Esophagus muscularis mucosa (tissue), 4 donors: ENCODE measurements at regions not wholly inside any gene's neighbourhood (a gene's known extent, or its start where the extent isn't known, plus 50 kb on each side); places are given as distances from the start of the nearest gene placed in this dataset.

ENCODE experiments used
- DNase-seq: peaks from one replicate; pipeline ENCODE4 v3.0.0-alpha.2; 2017; ENCODE audit errors: extremely low spot score
- H3K27ac ChIP-seq, 4 donors: fragments of 200-600 bp; sonication (generic); replicated peaks in 1 of 4; 1 replicate in 3 of 4; 2 replicates in 1 of 4; pipeline ENCODE4 v1.5.1; 2016 to 2019; ENCODE audit warnings: mild to moderate bottlenecking in 1 of 4
- H3K27me3 ChIP-seq, 4 donors: fragments of 200-600 bp; sonication (generic); one replicate each; pipeline versions ENCODE4 v1.5.1 to v1.6.0; 2016 to 2019
- H3K36me3 ChIP-seq, 4 donors: fragments of 200-600 bp; sonication (generic); one replicate each; pipeline ENCODE4 v1.5.1; 2016 to 2019
- H3K4me1 ChIP-seq, 4 donors: fragments of 200-600 bp; sonication (generic); one replicate each; pipeline ENCODE4 v1.5.1; 2016 to 2019
- H3K4me3 ChIP-seq, 4 donors: fragments of 200-600 bp; sonication (generic); 1 replicate in 2 of 4; 2 replicates in 2 of 4; pipeline ENCODE4 v1.5.1; 2016 to 2019; ENCODE audit warnings: mild to moderate bottlenecking in 4 of 4, moderate library complexity in 1 of 4
- H3K9me3 ChIP-seq, 4 donors: fragments of 200-600 bp; sonication (generic); 1 replicate in 3 of 4; 2 replicates in 1 of 4; pipeline ENCODE4 v1.5.1; 2016 to 2019
- CTCF ChIP-seq, 3 experiments: fragments of 200-600 bp in 2 of 3; fragments of 450-650 bp in 1 of 3; sonication (generic) in 2 of 3; IDR thresholded peaks; one replicate each; pipeline ENCODE4 v1.5.1; 2017 to 2019; ENCODE audit warnings: antibody characterized with exemption in 3 of 3, mild to moderate bottlenecking in 2 of 3, moderate library complexity in 1 of 3
- EP300 ChIP-seq: sonication (generic); formaldehyde crosslinking; IDR thresholded peaks from one replicate; pipeline ENCODE4 v1.6.1; 2017; ENCODE audit warnings: antibody characterized with exemption
- POLR2A ChIP-seq: fragments of 450-650 bp; IDR thresholded peaks from one replicate; pipeline ENCODE4 v1.6.1; 2017; ENCODE audit warnings: antibody characterized with exemption, moderate library complexity, mild to moderate bottlenecking, low read depth
- POLR2AphosphoS5 ChIP-seq, 2 donors: sonication (generic); formaldehyde crosslinking; IDR thresholded peaks; one replicate each; pipeline ENCODE4 v1.6.1; 2017; ENCODE audit warnings: antibody characterized with exemption in 2 of 2
- WGBS: methylation state at CpG from one replicate; pipeline ENCODE4 v1.1.5; 2018; 5-methylcytosine and 5-hydroxymethylcytosine counted together
- intact Hi-C: fragments of 100-400 bp; cut with DNase I; formaldehyde crosslinking; loops from one replicate; pipeline ENCODE4 v1.15.1; 2023

GRCh38 chr1:70888722-70889121 lies 158.9 kb downstream of the PTGER3 start:
- DNase-seq = no peak
- Histone ChIP-seq H3K9me3 (no peaks in the 10 kb centered on the region), H3K27ac (no peak overlapping the region), H3K27me3 (no peaks in the 10 kb centered on the region), H3K4me3 (no peak overlapping the region), H3K4me1 (peaks cover 0 to 5% (median 0%) of the 10 kb centered on the region in 4 donors), H3K36me3 (no peaks in the 10 kb centered on the region)
- TF ChIP-seq POLR2A (no peak), CTCF (IDR thresholded peaks at IDR 0.05) (no peak), POLR2AphosphoS5 (IDR thresholded peaks at IDR 0.05) (no peak), EP300 (no peak)
- intact Hi-C loops = no loop called here
- WGBS = 86% methylated on average over 4 of the region's 4 CpGs

GRCh38 chr1:70890408-70890807 lies 157.2 kb downstream of the PTGER3 start:
- Histone ChIP-seq H3K27me3 (no peaks in the 10 kb centered on the region), H3K36me3 (no peaks in the 10 kb centered on the region), H3K4me1 (peaks cover 0 to 5% (median 0%) of the 10 kb centered on the region in 4 donors), H3K9me3 (no peaks in the 10 kb centered on the region), H3K4me3 (no peak overlapping the region), H3K27ac (no peak overlapping the region)
- no peak for DNase-seq
- intact Hi-C loops = no loop called here
- no peak for TF ChIP-seq CTCF (IDR thresholded peaks at IDR 0.05)
- no peak for TF ChIP-seq EP300
- TF ChIP-seq POLR2A = no peak
- no peak for TF ChIP-seq POLR2AphosphoS5 (IDR thresholded peaks at IDR 0.05)
- WGBS = 82% methylated on average over 2 of the region's 2 CpGs

GRCh38 chr1:70891051-70891843 lies 156.4 kb downstream of the PTGER3 start:
- H3K36me3 ChIP-seq = no peaks in the 10 kb centered on the region
- H3K4me3 ChIP-seq = no peak overlapping the region
- H3K27ac ChIP-seq = no peak overlapping the region
- intact Hi-C loops = no loop called here
- no peaks in the 10 kb centered on the region for H3K27me3 ChIP-seq
- H3K4me1 ChIP-seq = peaks cover 0 to 5% (median 0%) of the 10 kb centered on the region in 4 donors
- H3K9me3 ChIP-seq = no peaks in the 10 kb centered on the region
- no peak for TF ChIP-seq EP300
- no peak for TF ChIP-seq POLR2AphosphoS5 (IDR thresholded peaks at IDR 0.05)
- TF ChIP-seq CTCF (IDR thresholded peaks at IDR 0.05) = no peak
- TF ChIP-seq POLR2A = no peak
- no peak for DNase-seq

- TF ChIP-seq CTCF (IDR thresholded peaks at IDR 0.05) (no peak), POLR2AphosphoS5 (IDR thresholded peaks at IDR 0.05) (no peak), POLR2A (no peak), EP300 (no peak)
- H3K27me3 ChIP-seq = no peaks in the 10 kb centered on the region
- DNase-seq = no peak
- no peak overlapping the region for H3K4me3 ChIP-seq
- intact Hi-C loops = no loop called here
- H3K27ac ChIP-seq = no peak overlapping the region
- WGBS = 100% methylated on average over 2 of the region's 2 CpGs
- H3K9me3 ChIP-seq = no peaks in the 10 kb centered on the region
- H3K36me3 ChIP-seq = no peaks in the 10 kb centered on the region
- peaks cover 0 to 5% (median 0%) of the 10 kb centered on the region in 4 donors for H3K4me1 ChIP-seq
These were observed 155.5 kb downstream of the PTGER3 start for GRCh38 chr1:70892140-70892539.

DNA sequence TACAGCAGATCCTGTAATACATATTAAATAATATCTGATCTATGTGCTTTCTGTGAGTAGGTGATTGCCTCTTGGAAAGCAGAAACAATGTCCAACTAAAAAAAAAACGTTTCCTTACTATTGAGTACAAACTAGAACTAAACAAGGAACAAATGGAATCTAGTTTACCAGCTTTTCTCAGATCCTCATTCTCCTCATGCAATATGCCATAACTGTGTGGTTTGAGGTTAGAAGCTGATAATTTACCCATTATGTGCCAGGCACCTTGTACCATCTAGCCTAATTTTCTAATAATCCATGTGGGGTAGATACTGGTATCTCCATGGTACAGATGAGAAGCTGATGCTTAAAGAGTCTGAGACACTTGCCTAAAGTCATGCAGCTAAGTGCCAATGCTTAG lies 154.7 kb downstream of the PTGER3 start:
- Histone ChIP-seq H3K27ac (no peak overlapping the region), H3K27me3 (no peaks in the 10 kb centered on the region), H3K36me3 (no peaks in the 10 kb centered on the region), H3K4me3 (no peak overlapping the region), H3K4me1 (peaks cover 0 to 5% (median 0%) of the 10 kb centered on the region in 4 donors), H3K9me3 (no peaks in the 10 kb centered on the region)
- 35% methylated on average over 1 of the region's 1 CpG for WGBS
- TF ChIP-seq EP300 (no peak), POLR2A (no peak), POLR2AphosphoS5 (IDR thresholded peaks at IDR 0.05) (no peak), CTCF (IDR thresholded peaks at IDR 0.05) (no peak)
- no peak for DNase-seq
- intact Hi-C loops = no loop called here
